Activated naive CD4-positive, alpha-beta T cell (primary cell): ENCODE measurements at regions not wholly inside any gene's neighbourhood (a gene's known extent, or its start where the extent isn't known, plus 50 kb on each side); places are given as distances from the start of the nearest gene placed in this dataset.

Experiments used
- DNase-seq, 4 experiments: peaks; one replicate each; lab custom pipeline; 2025; lab: John Stamatoyannopoulos, UW

GRCh38 chr4:138964716-138965426, 50.7 kb upstream of the NOCT start:
- no peak for DNase-seq

DNA sequence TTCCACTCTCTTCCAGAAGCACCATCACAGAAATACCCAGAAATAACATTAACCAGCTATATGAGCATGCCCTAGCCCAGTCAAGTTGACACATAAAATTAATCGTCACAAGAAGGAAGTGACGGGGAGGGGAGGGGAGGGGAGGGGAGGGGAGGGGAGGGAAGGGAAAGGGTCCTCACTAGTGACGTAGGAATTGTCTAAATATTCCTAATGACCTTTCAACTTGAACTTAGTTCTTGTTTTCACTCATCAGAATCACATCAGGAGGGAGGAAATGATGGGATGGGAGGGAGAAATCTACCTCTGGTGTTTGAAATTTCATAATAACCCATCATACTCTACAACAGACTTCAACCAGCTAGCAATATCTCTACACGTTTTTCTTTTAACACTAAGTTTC, 52.2 kb upstream of the NOCT start:
- DNase-seq = no peak

DNA sequence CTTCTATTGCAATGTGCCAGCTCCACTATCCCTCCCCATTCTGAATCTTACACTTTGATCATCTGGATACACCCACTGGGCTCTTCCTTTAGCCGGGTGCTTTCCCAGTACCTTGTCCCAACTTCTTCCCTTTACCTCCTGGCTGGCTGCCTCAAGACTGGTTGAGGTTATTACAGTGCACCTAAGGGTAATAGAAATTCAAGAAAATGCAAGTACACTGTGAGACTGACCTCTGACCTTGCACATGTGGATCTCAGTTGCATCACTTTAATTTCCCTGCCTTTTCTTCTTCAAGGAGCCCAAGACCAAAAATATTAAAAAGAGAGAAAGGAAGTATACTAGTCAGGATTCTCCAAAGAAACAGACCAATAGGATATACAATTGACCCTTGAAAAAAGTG, 53.9 kb upstream of the NOCT start:
- no peak for DNase-seq

DNA sequence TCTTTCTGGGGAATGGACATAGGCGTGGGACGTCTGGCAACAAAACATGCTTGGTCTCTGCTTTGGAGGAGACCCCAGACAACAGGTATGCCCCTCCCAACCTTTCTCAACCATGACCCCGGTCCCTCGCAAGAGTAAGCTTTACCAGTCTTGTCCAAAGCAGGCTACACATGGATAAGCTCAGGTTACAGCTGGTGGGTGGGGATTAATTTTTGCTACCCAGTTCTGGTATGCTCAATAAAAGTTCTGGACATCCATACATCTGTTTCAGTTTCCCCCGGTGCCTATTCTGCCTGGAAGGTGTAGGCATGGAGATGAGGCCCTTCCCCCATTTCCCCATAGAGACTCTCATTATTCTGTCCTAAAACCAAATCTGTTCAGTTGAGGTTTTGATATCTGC, 54.5 kb upstream of the NOCT start:
- DNase-seq = no peak

- no peak for DNase-seq
Observed at GRCh38 chr4:138960175-138960710, 55.3 kb upstream of the NOCT start.

DNA sequence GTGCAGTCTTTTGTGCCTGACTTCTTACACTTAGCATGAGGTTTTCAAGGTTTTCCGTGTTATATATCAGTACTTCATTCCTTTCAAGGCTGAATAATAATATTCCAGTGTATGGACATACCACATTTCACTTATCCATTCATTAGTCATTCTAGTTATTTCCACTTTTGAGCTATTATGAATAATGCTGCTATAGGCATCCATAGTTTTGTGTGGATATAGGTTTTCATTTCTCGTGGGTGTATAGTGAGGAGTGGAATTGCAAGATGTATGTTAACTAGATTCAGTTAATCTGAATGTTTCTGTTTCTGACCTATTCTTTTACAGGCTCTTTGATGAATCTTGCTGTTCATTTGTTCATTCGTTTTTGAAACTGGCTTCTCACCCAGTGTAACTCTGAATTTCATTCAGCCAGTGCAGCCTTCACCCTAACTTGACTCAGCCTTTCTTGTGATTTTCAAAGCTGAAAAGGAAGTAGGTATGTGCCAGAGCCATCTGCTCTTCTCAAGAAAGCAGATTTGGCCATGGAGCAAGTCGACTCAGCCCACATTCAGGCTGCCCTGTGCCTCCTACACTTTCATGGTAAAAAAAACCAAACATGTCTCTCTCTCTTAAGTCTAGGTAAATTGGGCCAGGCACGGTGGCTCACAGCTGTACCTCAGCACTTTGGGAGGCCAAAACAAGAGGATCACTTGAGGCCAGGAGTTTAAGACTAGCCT, 56.3 kb upstream of the NOCT start:
- DNase-seq = no peak

- no peak for DNase-seq
Observed at GRCh38 chr4:138958519-138958918, 57.1 kb upstream of the NOCT start.

- no peak for DNase-seq
Observed at GRCh38 chr4:138957302-138957701, 58.3 kb upstream of the NOCT start.

DNA sequence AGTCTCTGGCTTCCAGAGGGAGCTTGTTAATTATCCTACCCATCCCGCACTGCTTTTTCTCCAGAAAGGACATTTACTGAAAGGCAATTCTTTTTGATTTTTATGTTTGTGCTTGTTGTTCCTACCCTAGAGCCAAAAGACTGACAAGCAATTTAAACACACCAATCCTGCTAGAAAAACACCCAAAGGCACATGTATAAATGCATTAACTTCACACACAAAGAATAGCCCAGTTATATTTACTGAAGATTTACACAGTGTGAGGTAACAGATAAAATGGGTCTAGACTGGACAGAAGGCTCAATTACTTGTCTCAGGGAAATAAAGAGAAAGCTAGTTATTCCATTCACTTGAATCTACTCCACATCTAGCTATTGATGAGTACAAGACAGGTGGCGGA, 61.2 kb upstream of the NOCT start:
- no peak for DNase-seq

- DNase-seq = no peak
Observed at GRCh38 chr4:138953961-138954371, 61.6 kb upstream of the NOCT start.

- no peak for DNase-seq
Observed at GRCh38 chr4:138952411-138952810, 63.2 kb upstream of the NOCT start.

DNA sequence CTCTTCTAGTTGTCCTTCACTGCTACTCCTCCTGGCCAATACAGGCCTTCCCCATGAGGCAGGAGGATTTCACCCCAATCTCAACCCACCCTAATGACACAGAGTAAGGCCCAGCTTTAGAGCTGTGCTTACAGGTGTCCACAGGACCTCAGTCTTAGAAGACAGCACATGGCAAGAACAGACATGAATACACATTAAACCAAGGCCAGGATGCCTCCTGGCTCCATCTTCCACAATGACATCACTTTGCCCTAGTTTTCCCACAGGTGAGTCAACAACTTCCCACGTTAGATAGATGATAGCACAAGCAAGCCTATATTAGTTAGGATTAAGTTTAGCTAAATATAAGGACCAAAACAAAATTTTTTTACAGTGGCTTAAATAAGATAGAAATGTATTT, 63.8 kb upstream of the NOCT start:
- no peak for DNase-seq

DNA sequence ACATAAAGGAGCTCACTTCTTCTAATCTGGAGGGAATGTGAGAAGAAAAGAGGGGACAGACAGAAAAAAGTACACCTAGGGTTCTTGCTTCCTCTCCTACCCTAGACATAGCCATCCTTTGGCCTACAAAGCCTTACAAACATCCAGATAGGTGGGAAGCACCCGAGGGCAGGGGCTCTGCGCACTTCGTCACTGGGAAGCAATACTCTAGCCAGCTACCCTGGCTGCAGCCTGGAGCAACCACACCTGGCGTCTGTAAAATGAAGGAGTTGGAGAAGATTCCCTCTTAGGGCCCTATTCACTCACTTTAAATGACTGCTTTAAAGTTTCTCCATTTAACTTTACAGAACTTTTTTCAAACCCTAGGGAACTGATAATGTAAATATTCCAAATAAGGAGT, 65.7 kb upstream of the NOCT start:
- DNase-seq = no peak

GRCh38 chr4:138948918-138949317, 66.7 kb upstream of the NOCT start:
- DNase-seq = no peak

DNA sequence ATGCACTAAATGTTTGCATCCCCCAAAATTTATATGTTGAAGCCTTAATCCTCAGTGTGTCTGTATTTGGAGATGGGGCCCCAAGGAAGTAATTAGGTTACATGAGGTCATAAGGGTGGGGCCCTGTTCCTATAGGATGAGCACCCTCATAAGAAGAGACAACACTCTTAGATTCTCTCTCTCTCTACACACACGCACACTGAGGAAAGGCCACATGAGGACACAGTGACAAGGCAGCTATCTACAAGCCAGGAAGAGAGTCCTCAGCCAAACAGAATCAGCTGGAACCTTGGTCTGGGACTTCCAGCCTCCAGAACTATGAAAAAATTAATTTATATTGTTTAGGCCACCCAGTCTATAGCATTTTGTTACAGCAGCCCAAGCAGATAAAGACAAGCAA, 69.3 kb upstream of the NOCT start:
- no peak for DNase-seq

- DNase-seq = no peak
Observed at GRCh38 chr4:138945840-138946239, 69.7 kb upstream of the NOCT start.

DNA sequence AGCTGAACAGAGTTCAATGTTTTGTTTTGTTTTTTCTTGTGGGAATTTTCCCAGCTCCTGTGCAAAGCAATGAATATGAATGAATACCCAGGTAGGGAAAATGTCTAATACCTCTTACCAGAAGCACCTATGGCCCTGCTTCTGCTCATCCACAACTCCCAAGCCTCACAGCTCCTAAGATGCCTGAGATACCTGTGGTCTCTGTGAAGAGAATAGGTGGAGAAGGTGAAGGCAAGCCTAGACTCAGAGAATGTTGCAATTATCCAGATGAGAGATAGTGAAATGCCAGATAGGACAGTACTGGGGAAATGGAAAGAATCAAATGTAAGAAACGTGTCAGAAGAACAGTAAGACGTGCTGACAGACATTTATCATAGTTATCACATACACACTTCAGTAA, 70.2 kb upstream of the NOCT start:
- no peak for DNase-seq

DNA sequence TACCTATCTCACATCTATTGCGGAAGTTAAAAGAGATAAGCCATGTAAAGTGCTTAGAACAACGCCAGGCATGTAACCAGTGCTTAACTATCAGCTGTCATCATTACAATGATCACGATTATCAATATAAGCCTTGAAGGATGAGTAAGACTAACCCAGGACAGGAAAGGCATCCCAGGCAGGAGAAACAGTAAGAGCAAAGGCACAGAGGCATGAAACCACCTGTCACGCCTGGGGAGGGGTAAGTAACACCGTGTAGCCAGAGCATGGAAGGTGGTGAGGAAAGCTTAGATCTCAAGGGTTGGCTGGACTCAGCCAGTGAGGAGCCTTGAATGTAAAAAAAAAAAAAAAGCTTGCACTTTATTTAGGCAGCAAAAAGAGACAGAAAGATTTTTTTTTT, 71.7 kb upstream of the NOCT start:
- no peak for DNase-seq

DNA sequence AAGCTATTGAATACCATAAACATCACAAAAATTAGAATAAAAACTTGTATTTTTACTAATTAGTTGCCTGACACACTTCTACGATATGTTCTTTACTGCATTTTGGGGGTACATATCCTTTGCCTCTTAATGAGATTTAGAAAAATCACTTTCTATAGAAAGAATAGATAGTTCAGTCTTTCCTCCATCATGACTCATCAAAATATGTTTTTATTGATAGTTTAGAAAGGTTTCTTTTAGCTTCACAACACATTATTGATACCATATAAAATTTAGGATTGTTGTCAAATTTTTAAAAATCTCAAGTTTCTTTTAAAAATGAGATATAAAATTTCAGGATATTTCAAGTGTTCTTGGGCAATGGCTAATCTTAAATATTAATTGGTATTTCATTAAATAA, 74.5 kb upstream of the NOCT start:
- no peak for DNase-seq

DNA sequence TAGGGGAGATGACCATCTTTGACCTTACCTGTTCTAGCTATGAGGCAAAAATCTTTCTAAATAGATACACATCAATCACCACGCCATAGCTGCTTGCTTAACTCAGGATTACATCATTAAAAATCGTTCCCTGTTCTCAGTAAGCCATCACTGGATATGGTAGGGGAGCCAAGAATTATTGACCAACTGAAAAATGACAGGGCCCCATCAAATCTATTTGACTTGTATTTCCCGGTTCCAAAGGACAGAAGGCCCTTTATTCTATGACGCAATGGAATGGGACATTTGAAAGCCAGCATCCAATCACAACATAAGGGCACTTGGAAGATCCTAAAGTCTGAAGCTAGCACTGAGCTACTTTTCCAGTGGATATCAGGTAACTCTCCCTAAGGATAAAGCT, 75.6 kb upstream of the NOCT start:
- DNase-seq = no peak

- DNase-seq = no peak
Observed at GRCh38 chr4:138938366-138938690, 77.3 kb upstream of the NOCT start.

- no peak for DNase-seq
Observed at GRCh38 chr4:138935135-138935807, 80.3 kb upstream of the NOCT start.

DNA sequence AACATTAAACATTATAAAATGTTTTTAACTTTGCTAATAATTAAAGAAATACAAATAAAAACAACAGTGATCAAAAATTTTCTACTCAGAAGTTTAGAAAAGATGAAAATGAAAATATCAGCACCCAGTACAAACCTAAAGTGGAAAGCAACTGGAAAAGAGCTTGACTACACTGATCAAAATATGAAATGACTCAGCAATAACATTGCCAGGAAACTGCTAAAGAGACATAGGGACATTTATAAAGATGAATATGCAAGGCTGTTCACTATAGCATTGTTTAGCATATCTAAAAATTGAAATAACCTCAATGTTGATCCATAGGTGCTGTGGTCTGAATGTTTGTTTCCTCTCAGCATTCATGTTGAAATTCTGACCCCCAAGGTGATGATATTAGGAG, 88.5 kb upstream of the NOCT start:
- DNase-seq = no peak
